HG03139 (cell line): ENCODE measurements at regions not wholly inside any gene's neighbourhood (a gene's known extent, or its start where the extent isn't known, plus 50 kb on each side); places are given as distances from the start of the nearest gene placed in this dataset.
"Not testable (repeated sequence)": the region's sequence is repeated elsewhere in the genome, so short reads cannot be mapped to it uniquely, and the experiment has no call there.

Experiments
- ATAC-seq: cut with Tn5 transposase; IDR thresholded peaks from one replicate; pipeline ENCODE4 v1.9.1; 2021; ENCODE audit not compliant: unreplicated experiment

DNA sequence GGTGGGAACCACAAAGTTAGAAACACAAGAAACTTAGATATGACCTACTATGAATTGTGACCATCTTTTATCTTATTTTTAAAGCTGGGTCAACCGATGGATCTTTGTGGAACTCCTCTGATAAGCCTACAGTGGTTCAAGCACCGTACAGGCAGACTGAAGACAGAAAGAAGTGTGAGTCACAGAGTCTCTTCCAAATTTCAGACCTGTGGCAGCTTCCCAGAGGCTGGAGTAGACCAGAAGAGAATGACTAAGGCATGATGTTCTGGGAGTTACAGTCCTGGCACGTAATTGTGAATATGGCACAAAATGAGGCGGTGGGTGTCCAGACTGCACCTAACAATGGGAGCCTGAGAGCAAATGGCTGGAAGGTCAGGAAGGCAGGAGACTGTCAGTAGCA lies 70.0 kb downstream of the LMO4 start:
- ATAC-seq, result no peak

DNA sequence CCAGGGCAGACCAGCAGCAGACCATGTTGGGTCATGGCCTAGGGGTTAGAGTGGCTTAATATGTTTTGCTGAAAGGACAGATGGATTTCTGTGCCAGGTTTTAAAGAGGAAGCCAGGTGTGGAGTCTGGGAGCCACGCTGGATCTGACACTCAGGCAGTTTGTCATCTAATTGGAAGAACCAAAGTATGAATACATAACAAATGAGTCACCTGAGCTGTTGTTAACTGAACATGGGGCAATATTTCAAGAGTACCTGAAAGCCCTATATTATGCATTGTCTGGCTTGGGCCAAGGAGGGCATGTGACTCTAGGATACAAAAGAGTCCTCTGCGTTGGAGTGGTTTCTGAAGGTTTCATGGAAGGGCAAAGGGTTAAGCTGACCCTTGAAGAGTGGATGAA lies 70.6 kb downstream of the LMO4 start:
- ATAC-seq, result no peak

DNA sequence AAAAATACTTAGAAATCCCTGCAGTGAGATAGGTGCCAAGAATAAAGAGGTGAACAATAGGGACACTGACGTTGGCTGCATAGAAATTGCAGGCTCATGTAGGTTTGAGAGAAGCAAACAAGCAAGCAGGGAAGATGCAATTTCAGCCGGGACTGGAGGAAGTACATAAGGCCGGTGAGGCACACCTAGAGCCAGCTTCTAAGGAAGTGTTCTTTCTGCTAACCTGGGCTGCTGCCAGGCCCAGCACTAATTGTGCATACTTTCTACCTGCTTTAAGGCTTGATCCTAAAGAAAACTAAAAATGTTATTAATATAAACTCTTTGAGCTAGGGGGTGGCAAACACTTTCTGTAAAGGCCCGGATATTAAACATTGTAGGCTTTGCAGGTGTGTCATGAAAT lies 71.0 kb downstream of the LMO4 start:
- no peak for ATAC-seq

DNA sequence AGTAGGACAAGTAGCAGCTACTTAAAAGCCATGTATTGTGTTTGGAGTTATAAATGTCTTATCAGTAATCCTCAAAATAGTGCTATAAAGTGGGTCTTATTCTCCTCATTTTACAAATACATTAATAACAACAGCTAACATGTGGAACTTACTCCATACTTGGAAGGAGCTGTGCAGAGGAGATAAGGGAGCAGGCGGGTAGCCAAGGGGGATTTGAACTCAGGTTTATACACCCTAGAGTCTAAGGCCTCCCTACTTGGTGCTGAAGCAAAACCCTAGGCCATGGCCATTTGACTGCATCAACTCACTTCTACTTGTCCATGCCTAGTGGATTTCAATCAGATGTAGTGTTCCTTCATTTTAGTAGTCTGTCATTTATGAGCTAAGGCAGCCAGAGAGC lies 72.1 kb downstream of the LMO4 start:
- no peak for ATAC-seq

DNA sequence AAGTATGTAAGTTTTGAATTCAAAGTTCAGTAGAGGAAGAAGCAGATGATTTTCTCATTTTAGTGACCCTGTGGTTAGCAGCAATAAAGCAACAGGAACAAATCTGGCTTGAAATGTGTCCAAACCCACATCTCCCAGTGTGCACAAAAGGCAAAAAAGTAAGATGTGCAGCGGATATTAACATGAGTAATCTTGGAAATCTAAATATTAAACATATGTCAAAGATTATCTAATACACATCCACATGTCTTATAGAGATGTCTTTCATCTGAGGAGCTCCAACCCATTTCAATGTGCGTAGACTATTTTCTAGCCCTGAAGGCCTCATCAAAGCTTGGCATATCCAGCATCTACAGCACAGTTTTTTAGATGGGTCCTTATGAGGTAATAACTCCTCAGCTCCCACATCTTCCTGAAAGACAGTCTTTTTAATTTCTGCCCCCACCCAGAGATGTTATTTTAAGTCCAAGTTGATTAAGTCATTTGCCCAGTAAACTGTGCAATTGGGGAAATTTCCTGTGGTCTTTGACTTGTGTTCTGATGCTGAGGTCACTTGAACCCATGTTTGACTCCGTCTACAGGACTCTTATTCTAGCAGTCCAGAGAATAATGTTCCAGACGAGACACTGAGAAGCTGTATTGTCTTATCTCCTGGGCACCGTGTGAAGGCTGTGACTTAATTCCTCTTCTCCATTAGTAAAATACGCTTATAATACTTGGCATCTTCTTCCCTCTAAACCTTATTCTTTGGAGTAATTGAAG lies 73.7 kb downstream of the LMO4 start:
- no peak for ATAC-seq

DNA sequence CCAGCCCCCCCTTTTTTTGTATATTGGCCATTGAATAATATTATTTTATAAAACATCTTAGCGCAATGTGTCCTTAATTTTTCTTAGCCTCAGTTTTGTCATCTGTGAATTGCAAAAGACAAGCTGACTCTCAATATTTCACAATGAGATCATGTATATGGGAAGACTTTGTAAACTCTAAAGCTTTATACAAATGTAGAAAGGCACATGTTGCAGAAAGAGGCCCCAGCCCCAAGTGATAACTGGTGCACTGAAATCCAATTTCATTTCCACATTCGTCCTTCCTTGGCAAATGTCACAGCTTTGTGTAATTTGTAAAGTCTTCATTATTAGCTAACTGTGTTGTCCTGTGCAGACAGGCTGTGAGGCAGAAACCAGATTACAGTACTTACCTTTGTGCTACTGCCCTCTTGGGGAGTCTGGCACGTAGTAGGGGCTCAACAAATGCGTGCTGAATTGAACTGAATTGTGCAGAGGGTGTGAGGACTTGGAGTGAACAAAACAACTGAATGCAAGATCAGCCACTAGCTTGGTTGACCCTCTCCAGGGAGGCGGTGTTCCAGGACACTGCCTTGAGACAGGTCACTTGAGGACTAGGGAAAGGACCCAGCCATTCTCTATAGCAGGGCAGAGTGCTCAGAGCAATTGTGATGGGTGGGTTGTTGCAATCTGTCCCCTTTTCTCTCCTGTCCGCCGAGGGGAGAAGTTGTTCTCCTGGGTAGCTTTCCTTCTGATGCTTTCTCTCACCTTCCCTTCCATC lies 74.6 kb downstream of the LMO4 start:
- ATAC-seq, result no peak

DNA sequence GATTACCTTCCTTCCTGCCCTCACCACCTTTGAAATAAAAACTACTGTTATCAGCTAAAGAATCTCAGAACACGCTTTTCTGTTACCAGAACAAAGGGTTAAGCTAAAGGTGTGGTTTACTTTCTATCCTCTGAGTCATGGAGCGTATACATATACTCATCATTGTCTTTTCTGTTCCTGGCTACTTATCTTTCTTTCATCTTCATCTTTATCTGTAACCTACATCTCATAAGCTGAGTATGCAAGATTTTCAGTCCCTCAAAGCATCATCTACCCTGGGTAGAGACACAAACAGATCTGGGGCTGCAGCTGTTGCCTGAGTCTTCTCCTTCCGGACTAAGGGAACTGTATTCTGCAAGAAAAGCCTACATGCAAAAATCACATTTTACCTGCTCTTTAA lies 75.6 kb downstream of the LMO4 start:
- ATAC-seq, result no peak

DNA sequence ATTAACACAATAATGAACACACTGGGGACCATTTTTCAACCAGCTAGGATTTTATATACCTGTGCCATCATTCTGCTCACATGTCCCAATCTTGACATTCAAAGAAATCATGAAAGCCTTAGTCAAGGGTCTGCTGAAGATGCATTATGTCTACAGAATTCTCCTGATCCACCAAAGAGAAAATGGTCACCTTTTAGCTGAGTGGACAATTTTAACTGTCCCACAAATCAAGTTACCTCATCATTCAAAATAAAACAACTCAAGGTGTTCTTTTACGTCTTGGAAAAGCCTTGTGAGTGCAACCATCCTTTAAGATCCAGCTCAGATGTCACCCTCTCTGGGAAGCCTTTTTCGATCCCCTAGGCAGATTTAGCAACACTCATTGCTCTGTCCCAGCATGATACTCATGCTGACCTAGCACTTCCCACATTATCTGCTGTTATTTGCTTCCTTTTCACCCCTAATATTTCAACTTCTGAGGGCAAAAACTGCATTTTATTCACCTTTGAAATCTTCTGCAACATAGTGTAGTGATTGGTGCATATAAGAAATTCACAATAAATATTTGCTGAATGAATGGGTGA lies 80.1 kb downstream of the LMO4 start:
- ATAC-seq, result no peak

DNA sequence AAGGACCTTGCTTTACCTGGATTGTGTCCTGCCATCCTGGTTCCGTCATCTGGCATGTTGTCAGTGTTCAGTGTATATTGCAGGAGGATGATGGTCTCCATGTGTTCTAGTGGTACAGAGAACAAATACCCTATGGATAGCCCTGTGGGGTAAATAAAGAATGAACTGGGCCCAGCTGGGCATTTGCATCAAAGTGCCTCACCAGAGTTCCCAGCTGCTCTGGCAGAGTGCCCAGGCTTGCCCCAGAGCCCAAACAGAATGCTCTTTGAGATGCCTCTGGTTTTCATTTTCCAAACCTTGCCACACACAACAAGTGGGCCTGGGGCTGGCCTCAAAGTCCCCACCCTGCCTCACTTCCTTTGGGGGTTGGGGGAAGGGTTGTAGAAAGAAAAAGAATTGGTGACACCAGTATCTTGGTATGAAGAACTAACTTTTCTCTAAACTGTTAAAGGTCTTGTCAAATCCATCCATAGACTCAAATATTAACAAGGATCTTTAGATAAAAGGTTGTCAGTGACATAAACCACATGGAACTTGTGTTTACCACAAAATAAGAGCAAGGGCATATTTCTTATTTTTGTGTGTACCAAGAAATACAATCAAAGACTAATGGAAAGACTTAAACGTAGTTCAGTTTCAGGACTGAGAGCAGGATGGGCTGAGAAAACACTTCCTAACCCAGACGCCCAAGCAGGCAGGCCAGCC lies 82.2 kb downstream of the LMO4 start:
- no peak for ATAC-seq

DNA sequence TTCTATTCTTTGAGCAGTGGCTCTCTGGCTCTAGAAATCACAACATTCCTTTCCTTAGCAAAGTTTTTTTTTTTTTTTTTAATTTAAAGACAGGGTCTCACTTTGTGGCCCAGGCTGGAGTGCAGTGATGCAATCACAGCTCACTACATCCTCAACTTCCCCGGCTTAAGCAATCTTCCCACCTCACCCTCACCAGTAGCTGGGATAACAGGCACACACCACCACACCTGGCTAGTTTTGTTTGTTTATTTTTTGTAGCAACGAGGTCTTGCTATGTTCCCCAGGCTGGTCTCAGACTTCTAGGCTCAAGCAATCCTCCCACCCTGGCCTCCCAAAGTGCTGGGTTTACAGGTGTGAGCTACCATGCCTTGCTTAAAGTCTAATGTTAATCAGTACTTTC lies 85.2 kb downstream of the LMO4 start:
- not testable (repeated sequence) for ATAC-seq

DNA sequence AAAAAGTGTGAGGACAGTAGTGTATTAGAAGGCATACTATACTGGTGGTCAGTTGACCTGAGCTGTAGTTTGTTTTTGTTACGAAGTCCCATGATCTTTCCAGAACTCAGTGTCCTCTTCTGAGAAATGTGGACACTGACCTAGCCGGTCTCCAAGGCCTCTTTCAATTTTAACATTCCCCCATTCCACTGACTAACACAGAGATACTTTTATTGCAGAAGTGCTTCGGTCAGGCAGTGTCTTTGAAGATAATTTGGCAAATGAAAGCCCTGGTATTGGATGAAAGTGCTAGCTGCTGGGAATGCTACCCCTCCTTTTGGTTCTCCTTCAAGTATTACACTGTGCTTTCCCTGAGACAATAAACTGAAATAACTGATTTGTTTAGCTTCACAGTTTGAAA lies 89.4 kb downstream of the LMO4 start:
- ATAC-seq, result no peak

DNA sequence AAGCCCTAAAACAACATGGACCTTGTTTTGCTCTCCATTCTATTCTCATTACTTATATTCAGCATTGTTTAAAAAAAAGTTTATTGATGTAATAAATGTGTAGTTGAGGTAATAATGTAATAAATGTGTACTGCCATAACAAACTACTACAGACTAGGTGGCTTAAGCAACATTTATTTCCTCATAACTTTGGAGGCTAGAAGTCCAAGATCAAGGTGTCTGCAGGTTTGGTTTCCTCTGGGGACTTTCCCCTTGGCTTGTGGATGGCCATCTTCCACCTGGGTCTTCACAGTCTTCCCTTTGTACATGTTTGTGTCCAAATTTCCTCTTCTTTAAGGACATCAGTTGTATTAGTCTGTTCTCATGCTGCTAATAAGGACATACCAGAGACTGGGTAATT lies 93.1 kb downstream of the LMO4 start:
- no peak for ATAC-seq

DNA sequence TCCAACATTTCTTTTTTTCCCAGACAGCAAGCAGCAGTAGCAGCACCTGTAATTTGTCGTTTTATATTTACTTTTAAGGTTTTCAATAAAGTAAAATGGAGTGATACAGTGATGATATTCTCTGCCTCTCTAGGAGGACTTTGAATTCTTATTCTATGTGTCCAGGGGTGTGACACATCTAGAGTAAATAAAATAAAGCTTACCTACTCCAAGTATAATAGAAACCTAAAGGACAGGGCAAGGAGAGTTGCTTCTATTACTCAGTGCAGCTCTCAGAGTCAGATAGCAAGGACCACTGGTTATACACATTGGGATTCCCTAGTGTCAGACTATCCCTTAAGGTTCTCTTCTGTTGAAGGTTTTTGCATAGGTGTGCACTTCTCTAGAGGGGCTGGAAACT lies 95.9 kb downstream of the LMO4 start:
- no peak for ATAC-seq

DNA sequence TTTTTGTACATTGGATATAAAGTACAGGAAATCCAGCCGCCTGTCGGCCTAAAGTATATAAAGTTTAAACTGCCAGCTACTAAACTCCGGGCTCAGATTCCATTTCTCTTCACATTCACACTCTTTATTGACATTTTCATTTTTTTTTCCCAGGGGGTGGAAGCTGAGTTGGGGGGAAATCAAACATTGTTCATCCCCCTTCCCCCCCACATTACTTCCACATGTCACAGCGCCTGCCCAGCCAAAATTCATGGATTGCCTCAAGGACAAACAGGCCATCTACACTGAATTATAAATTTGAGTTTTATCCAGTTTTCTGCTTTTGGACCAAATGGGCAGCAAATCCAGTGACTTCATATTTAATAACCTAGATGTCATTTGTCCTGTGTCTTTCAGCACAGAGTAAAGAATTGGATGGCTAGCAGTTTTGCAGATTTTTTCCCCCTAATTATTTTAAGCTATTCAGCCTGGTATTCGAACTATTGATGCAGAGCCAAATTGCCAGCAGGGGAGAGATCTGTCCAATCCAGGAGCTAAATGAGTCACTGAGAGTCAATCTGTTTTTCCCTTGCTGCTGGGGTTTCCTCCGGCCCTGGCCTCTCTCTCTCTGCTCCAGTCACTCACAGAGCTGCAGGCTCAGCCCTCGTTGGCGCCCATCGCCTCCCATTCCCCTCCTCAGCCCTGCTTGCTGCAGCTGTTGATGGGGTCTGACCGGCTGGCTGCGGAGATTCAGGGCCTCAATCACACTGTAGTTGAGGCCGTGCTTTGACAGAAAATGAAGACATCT lies 98.0 kb downstream of the LMO4 start:
- no peak for ATAC-seq

DNA sequence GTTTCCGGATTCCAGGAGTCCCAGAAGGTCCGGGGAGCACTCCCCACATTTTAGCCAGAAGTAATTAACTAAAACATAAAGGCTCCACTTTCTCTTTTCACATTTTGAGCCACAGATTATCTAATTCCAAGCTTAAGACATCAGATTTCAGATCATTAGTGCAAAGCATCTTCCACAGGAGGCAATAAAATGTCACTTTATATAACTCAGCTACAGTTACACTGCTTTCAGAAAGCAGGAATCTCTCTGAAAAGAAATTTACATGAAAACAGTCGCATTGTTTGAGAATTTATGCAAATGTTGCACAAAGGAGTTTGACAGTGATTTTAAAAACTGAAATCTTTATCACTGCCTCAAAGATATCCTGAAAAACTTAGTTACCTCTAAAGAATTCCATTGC lies 99.7 kb downstream of the LMO4 start:
- ATAC-seq, result no peak

DNA sequence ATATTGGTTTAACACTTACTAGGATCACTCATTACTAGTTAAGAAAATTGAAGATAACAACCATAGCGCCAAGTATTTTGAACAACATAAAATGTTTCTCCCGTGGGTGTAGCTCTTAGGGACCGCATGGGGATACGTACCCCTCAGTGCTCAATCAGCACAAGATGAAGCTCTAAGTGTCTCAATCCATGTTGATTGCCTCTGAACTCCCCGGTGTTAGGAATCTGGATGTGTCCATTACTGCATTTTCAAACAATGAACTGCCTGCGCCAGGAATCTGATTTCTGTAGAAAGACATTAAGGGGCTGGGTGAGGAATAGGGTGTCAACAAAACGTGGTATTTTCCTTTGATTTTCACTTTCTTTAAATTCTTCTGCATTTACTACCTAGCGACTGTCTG lies 100.2 kb downstream of the LMO4 start:
- ATAC-seq, result no peak

DNA sequence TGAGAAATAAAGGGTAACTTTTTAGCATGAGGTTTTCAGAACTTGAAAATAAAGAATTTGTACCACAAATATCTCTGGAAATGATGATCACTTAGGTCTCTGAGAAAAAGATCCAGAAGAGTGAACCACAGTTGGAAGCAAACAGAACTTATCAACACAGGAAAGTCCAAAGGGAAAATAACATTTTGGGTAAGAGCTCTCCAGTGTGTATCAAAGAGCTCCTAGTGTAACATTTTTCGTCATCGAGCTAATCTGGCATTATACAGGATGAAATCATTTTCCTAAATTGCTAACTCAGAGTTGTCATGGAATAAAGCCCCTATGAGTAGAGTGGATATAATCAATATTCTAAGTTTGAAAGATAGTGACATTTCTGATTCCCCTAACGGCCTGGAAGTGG lies 104.0 kb downstream of the LMO4 start:
- ATAC-seq, result no peak

DNA sequence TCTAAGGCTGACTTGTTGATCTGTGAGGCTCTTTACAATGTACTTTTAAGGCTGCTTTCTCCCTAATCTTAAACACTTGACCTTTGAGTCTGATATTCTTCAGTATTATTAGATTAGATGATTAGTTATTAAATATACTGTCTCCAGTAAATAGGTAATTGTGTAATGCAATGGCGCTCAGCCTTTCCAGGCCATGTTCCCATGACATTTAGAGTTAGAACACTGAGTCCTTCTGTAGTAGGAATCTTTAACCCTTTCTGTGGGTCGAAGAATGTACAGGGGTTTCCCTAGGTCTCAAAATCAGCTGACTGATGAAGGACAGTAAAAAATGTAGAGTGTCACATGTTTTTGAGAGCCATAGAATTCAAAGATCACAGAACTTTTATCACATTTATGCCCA lies 104.4 kb downstream of the LMO4 start:
- ATAC-seq, result not testable (repeated sequence)

DNA sequence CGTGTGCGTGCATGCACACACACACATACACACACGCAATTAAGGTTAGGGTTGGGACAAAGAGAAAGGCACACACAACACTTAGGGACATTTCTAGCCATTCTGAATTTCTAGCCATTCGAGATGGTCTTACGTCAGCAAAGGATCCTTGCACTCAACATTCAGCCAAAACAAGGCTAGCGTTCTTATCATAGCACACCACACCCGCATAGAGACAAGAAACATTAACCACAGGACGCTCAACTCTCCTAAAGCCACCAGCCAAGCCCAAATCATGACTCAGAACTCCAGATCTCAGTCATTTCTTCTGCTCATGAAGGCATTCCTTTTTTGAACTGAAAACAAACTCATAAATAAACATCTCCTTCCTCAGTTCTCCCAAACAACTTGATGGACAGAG lies 106.8 kb downstream of the LMO4 start:
- ATAC-seq, result no peak

DNA sequence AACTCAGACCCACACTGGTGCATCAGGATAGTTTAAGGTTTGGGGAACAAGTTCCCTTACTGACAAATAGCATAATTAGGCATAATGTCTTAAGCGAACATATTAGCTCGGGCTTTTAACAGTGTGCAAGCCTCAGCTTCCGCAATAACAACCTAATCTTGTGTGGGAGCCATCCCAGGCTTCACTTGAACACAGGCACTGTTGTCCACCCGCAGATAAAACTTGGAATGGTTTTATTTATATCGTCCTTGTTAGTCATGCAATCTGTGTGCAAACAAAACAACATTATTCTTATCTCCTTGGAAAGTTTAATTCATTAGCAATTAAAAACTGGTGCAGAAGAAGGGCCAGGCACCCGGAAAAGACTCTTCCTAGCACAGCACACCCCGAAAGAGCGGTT lies 107.4 kb downstream of the LMO4 start:
- ATAC-seq, result not testable (repeated sequence)

DNA sequence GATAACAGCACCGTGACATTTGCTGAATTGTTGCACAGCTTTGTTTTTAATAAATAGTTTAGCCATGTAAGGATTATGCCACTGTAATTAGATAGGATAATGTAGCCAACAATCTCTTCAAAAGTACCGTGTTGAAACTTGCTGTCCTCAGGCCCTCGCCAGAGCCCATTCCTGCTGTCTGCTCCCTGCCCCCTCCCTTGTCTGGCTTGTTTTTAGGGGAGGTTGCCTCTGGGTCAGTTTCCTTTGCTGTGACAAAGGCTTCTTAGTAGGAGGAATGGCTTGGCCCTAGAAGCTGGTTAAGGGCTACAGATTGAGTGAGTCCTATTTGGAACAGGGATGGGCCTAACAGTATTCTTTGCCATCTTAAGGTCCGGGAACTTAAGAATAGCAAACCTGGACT lies 107.9 kb downstream of the LMO4 start:
- ATAC-seq, result no peak
